A549 (cell line): ENCODE measurements at regions not wholly inside any gene's neighbourhood (a gene's known extent, or its start where the extent isn't known, plus 50 kb on each side); places are given as distances from the start of the nearest gene placed in this dataset.

Experiments
- ATAC-seq, 2 experiments: fragments of 200-7000 bp in 1 of 2; fragments of >200 bp in 1 of 2; cut with Nextera tagmentation in 1 of 2; cut with Tn5 transposase in 1 of 2; 3 replicates each; pipeline versions ENCODE4 v1.8.0 to v1.9.1; 2018 to 2020; ENCODE audit warnings: mild to moderate bottlenecking in 1 of 2, moderate library complexity in 1 of 2
- CTCF ChIA-PET: fragments of 300-600 bp; sonication (Branson Sonifier 250); formaldehyde crosslinking; extraction: SDS; loops from one replicate; lab custom pipeline; 2021; ENCODE audit warnings: antibody characterized with exemption, inconsistent platforms; lab: Yijun Ruan, JAX
- POLR2A ChIA-PET: fragments of 350-600 bp; formaldehyde crosslinking; extraction: SDS; loops from one replicate; lab custom pipeline; 2021; ENCODE audit warnings: antibody characterized with exemption, inconsistent platforms; lab: Yijun Ruan, JAX
- DNase-seq, 2 experiments: peaks; one replicate each; pipeline versions ENCODE4 v3.0.0 to v3.0.0-alpha.2; 2011 to 2016; ENCODE audit warnings: low read depth in 1 of 2, low spot score in 1 of 2
- FAIRE-seq: peaks from 2 replicates; lab custom pipeline; 2011; peaks lifted over from hg19 to GRCh38; lab: Jason Lieb, UNC
- H3K27ac ChIP-seq, 2 experiments: fragments of >200 bp; sonication (Bioruptor Twin); formaldehyde crosslinking; 3 replicates each; pipeline ENCODE4 v1.5.1; 2016 to 2017
- H3K4me1 ChIP-seq: fragments of >200 bp; sonication (Bioruptor Twin); formaldehyde crosslinking; 3 replicates; pipeline ENCODE4 v1.6.1; 2016
- H3K4me2 ChIP-seq: fragments of >200 bp; sonication (Bioruptor Twin); formaldehyde crosslinking; 3 replicates; pipeline ENCODE4 v1.6.1; 2016
- H3K4me3 ChIP-seq: fragments of >200 bp; sonication (Bioruptor Twin); formaldehyde crosslinking; 3 replicates; pipeline ENCODE4 v1.5.1; 2016
- H3K9me3 ChIP-seq: fragments of >200 bp; sonication (Bioruptor Twin); formaldehyde crosslinking; 3 replicates; pipeline ENCODE4 v1.6.1; 2016
- BHLHE40 ChIP-seq: IDR thresholded peaks from 2 replicates; pipeline ENCODE4 v1.6.1; 2012; ENCODE audit warnings: low read depth, low read length, inconsistent platforms
- CBX8 ChIP-seq: fragments of 200-600 bp; sonication (generic); IDR thresholded peaks from 2 replicates; pipeline ENCODE4 v1.6.1; 2016
- CEBPB ChIP-seq, 2 experiments: fragments of >200 bp in 1 of 2; sonication (Bioruptor Twin) in 1 of 2; formaldehyde crosslinking in 1 of 2; IDR thresholded peaks; 2 replicates each; pipeline ENCODE4 v1.6.1; 2012 to 2016
- CHD2 ChIP-seq: fragments of 150-350 bp; IDR thresholded peaks from 2 replicates; pipeline ENCODE4 v1.6.1; 2014; ENCODE audit warnings: low read length; ENCODE audit not compliant: partially characterized antibody
- E2F6 ChIP-seq: IDR thresholded peaks from 2 replicates; pipeline ENCODE4 v1.6.1; 2012; ENCODE audit warnings: low read depth, borderline replicate concordance
- FOSL2 ChIP-seq, 2 experiments: fragments of 450-650 bp in 1 of 2; fragments of >200 bp in 1 of 2; sonication (Bioruptor Twin) in 1 of 2; formaldehyde crosslinking; IDR thresholded peaks; 2 replicates each; pipeline versions ENCODE4 v1.5.0 to v1.6.1; 2016 to 2020; ENCODE audit warnings: mild to moderate bottlenecking in 1 of 2, moderate library complexity in 1 of 2
- JUNB ChIP-seq: fragments of >200 bp; sonication (Bioruptor Twin); formaldehyde crosslinking; IDR thresholded peaks from 2 replicates; pipeline ENCODE4 v1.6.1; 2016
- KDM5A ChIP-seq: fragments of 200-600 bp; sonication (generic); IDR thresholded peaks from 2 replicates; pipeline ENCODE4 v1.6.1; 2016; ENCODE audit warnings: antibody characterized with exemption, mild to moderate bottlenecking
- NPAS2 ChIP-seq: fragments of 250-450 bp; sonication (Bioruptor Pico); IDR thresholded peaks from 2 replicates; pipeline ENCODE4 v1.8.0; 2022; ENCODE audit warnings: mild to moderate bottlenecking, moderate library complexity, borderline replicate concordance
- NR3C1 ChIP-seq: fragments of >200 bp; sonication (Bioruptor Twin); formaldehyde crosslinking; IDR thresholded peaks from 3 replicates; pipeline ENCODE4 v1.6.1; 2017
- RAD21 ChIP-seq, 2 experiments: fragments of >200 bp in 1 of 2; sonication (Bioruptor Twin) in 1 of 2; formaldehyde crosslinking in 1 of 2; IDR thresholded peaks in 1 of 2; conservative IDR thresholded peaks in 1 of 2; 2 replicates in 1 of 2; 3 replicates in 1 of 2; pipeline ENCODE4 v1.6.1; 2012 to 2018; ENCODE audit warnings: inconsistent platforms in 1 of 2
- RCOR1 ChIP-seq: fragments of 150-350 bp; IDR thresholded peaks from 2 replicates; pipeline ENCODE4 v1.6.1; 2014; ENCODE audit warnings: antibody characterized with exemption, low read length, low read depth
- RFX5 ChIP-seq: fragments of 450-650 bp; IDR thresholded peaks from 2 replicates; pipeline ENCODE4 v1.7.1; 2014; ENCODE audit warnings: antibody characterized with exemption, mild to moderate bottlenecking, moderate library complexity
- SMC3 ChIP-seq: fragments of >200 bp; sonication (Bioruptor Twin); formaldehyde crosslinking; IDR thresholded peaks from 3 replicates; pipeline ENCODE4 v1.6.1; 2018; ENCODE audit warnings: inconsistent platforms
- ZNF302 ChIP-seq: fragments of 250-450 bp; sonication (Bioruptor Pico); IDR thresholded peaks from 2 replicates; pipeline ENCODE4 v1.9.0; 2021; ENCODE audit warnings: inconsistent platforms, mild to moderate bottlenecking, moderate library complexity
- ZSCAN20 ChIP-seq: fragments of 250-450 bp; sonication (Bioruptor Pico); IDR thresholded peaks from 2 replicates; pipeline ENCODE4 v1.8.0; 2022; ENCODE audit warnings: mild to moderate bottlenecking, moderate library complexity
- WGBS: methylation state at CpG from one replicate; pipeline ENCODE4 v1.1.6; 2017; ENCODE audit errors: missing lambda C conversion rate; 5-methylcytosine and 5-hydroxymethylcytosine counted together
- TF ChIP-seq, protein P1 (sequence below): fragments of >200 bp; sonication (Bioruptor Twin); formaldehyde crosslinking; IDR thresholded peaks from 3 replicates; pipeline ENCODE4 v1.6.1; 2016
- TF ChIP-seq, protein P2 (sequence below): fragments of >200 bp; sonication (Bioruptor Twin); formaldehyde crosslinking; IDR thresholded peaks from 3 replicates; pipeline ENCODE4 v1.5.1; 2016

DNA sequence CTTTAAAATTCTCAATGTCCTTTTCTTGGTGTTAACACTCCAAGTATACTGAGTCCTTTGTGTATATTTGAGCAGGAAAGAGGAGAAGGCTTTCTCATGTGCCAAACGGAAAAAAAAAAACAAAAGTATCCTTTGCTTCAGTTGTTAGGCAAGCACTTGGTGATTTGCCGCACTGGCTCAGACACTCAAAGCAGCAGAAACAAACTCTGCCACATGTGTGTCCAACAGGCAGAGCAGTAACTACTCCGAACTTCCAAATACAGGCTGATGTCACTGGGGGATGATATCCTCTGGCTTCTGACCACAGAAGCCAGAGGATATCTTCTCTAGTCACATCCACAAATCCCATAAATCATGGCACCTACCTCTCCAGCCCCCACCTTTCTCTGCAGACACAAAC lies 108.0 kb upstream of the SALL3 start:
- H3K9me3 ChIP-seq, result no peaks in the 10 kb centered on the region
- ATAC-seq (no peak), FAIRE-seq (no peak), DNase-seq (no peak)
- ChIA-PET POLR2A (no interaction called here), CTCF (no interaction called here)
- H3K4me1 ChIP-seq, result no peaks in the 10 kb centered on the region
- H3K4me2 ChIP-seq, result no peak overlapping the region
- 19% methylated on average over 3 of the region's 3 CpGs for WGBS
- no peak overlapping the region for H3K27ac ChIP-seq
- no peak for TF ChIP-seq CHD2
- TF ChIP-seq RFX5, result no peak
- no peak for TF ChIP-seq RCOR1
- TF ChIP-seq NR3C1, result no peak
- TF ChIP-seq FOSL2 (IDR thresholded peaks at IDR 0.05), result no peak
- TF ChIP-seq FOSL2 (CRISPR knock-in tag; IDR thresholded peaks at IDR 0.05), result no peak
- no peak for TF ChIP-seq E2F6
- no peak for TF ChIP-seq JUNB
- no peak overlapping the region for H3K4me3 ChIP-seq

- no peak for FAIRE-seq
- no peaks in the 10 kb centered on the region for H3K4me1 ChIP-seq
- no peak for TF ChIP-seq NPAS2 (CRISPR knock-in tag)
- no peak for TF ChIP-seq CBX8
- no peak for TF ChIP-seq BHLHE40
- no peak for TF ChIP-seq SMC3
- TF ChIP-seq, protein P1, sequence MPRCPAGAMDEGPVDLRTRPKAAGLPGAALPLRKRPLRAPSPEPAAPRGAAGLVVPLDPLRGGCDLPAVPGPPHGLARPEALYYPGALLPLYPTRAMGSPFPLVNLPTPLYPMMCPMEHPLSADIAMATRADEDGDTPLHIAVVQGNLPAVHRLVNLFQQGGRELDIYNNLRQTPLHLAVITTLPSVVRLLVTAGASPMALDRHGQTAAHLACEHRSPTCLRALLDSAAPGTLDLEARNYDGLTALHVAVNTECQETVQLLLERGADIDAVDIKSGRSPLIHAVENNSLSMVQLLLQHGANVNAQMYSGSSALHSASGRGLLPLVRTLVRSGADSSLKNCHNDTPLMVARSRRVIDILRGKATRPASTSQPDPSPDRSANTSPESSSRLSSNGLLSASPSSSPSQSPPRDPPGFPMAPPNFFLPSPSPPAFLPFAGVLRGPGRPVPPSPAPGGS, result no peak
- TF ChIP-seq CEBPB (IDR thresholded peaks at IDR 0.05), result no peak
- TF ChIP-seq ZSCAN20, result no peak
- no peak for TF ChIP-seq ZNF302 (CRISPR knock-in tag)
- TF ChIP-seq, all 56 proteins: peak for 0
- ChIA-PET CTCF (interaction anchor here (1.4 to 2.3 kb wide), 2 partner anchors 13 to 111 kb away, joined by 3 to 7 read pairs; no protein-coding TSS in a partner anchor), POLR2A (no interaction called here)
- H3K4me3 ChIP-seq, result no peak overlapping the region
- no peak overlapping the region for H3K27ac ChIP-seq
- DNase-seq (no peak), ATAC-seq (no peak)
- no peak overlapping the region for H3K4me2 ChIP-seq
- H3K9me3 ChIP-seq, result no peaks in the 10 kb centered on the region
- WGBS, result 14% methylated on average over 6 of the region's 6 CpGs
These were observed 105.6 kb upstream of the SALL3 start for GRCh38 chr18:78873926-78874500.

- no peaks in the 10 kb centered on the region for H3K9me3 ChIP-seq
- no peak overlapping the region for H3K27ac ChIP-seq
- H3K4me1 ChIP-seq, result no peaks in the 10 kb centered on the region
- ChIA-PET CTCF (interaction anchor here (1.1 to 2.3 kb wide), 4 partner anchors 10 to 981 kb away, joined by 3 to 8 read pairs (median 6); no protein-coding TSS in a partner anchor), POLR2A (no interaction called here)
- 22% methylated on average over 10 of the region's 11 CpGs for WGBS
- H3K4me2 ChIP-seq, result no peak overlapping the region
- H3K4me3 ChIP-seq, result no peak overlapping the region
- FAIRE-seq (no peak), DNase-seq (peak in 1 of 2 experiments; percentile 36), ATAC-seq (peak; percentile 50 to 76; a peak in 3 of 6 replicates)
- TF ChIP-seq KDM5A (no peak), SMC3 (0 out of 3 replicates have a peak, but pooled peaks have one; percentile 21), RAD21 (conservative IDR thresholded peaks at IDR 0.05 in 1 of 2, IDR thresholded peaks at IDR 0.05 in 1 of 2) (peak in 1 of 2 experiments; percentile 43; a peak in 2 of 5 replicates)
- TF ChIP-seq, protein P2, sequence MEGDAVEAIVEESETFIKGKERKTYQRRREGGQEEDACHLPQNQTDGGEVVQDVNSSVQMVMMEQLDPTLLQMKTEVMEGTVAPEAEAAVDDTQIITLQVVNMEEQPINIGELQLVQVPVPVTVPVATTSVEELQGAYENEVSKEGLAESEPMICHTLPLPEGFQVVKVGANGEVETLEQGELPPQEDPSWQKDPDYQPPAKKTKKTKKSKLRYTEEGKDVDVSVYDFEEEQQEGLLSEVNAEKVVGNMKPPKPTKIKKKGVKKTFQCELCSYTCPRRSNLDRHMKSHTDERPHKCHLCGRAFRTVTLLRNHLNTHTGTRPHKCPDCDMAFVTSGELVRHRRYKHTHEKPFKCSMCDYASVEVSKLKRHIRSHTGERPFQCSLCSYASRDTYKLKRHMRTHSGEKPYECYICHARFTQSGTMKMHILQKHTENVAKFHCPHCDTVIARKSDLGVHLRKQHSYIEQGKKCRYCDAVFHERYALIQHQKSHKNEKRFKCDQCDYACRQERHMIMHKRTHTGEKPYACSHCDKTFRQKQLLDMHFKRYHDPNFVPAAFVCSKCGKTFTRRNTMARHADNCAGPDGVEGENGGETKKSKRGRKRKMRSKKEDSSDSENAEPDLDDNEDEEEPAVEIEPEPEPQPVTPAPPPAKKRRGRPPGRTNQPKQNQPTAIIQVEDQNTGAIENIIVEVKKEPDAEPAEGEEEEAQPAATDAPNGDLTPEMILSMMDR, result peak; percentile 33; the same call in 2 of the 3 replicates
These were observed 104.4 kb upstream of the SALL3 start for GRCh38 chr18:78875016-78875777.
